Hepatocyte (in vitro differentiated cells): ENCODE measurements at regions not wholly inside any gene's neighbourhood (a gene's known extent, or its start where the extent isn't known, plus 50 kb on each side); places are given as distances from the start of the nearest gene placed in this dataset.

Experiments used
- DNase-seq: peaks from one replicate; pipeline ENCODE4 v3.0.0-alpha.2; 2016; ENCODE audit warnings: low spot score
- H2AFZ ChIP-seq: fragments of 200-600 bp; sonication (generic); 2 replicates; pipeline ENCODE4 v1.6.0; 2016; ENCODE audit warnings: antibody characterized with exemption, mild to moderate bottlenecking
- H3K27ac ChIP-seq: fragments of 200-600 bp; sonication (generic); 2 replicates; pipeline ENCODE4 v1.5.1; 2016; ENCODE audit warnings: mild to moderate bottlenecking
- H3K27me3 ChIP-seq: fragments of 200-600 bp; sonication (generic); 2 replicates; pipeline ENCODE4 v1.6.1; 2016
- H3K36me3 ChIP-seq: fragments of 200-600 bp; sonication (generic); replicated peaks from 2 replicates; pipeline ENCODE4 v1.5.1; 2016; ENCODE audit warnings: low read depth; ENCODE audit not compliant: insufficient read depth
- H3K4me1 ChIP-seq: fragments of 200-600 bp; sonication (generic); 2 replicates; pipeline ENCODE4 v1.5.1; 2016; ENCODE audit warnings: mild to moderate bottlenecking, moderate library complexity; ENCODE audit not compliant: insufficient read depth
- H3K4me2 ChIP-seq: fragments of 200-600 bp; sonication (generic); 2 replicates; pipeline ENCODE4 v1.6.0; 2016
- H3K4me3 ChIP-seq: fragments of 200-600 bp; sonication (generic); 2 replicates; pipeline ENCODE4 v1.5.1; 2016; ENCODE audit warnings: mild to moderate bottlenecking
- H3K79me2 ChIP-seq: fragments of 200-600 bp; sonication (generic); 2 replicates; pipeline ENCODE4 v1.6.0; 2017; ENCODE audit warnings: mild to moderate bottlenecking
- H3K9me2 ChIP-seq: fragments of 200-600 bp; sonication (generic); replicated peaks from 2 replicates; pipeline ENCODE4 v1.6.0; 2017; ENCODE audit warnings: mild to moderate bottlenecking; ENCODE audit not compliant: insufficient read depth
- H3K9me3 ChIP-seq: fragments of 200-600 bp; sonication (generic); 2 replicates; pipeline ENCODE4 v1.5.1; 2016; ENCODE audit warnings: low read depth, mild to moderate bottlenecking
- H4K20me1 ChIP-seq: fragments of 200-600 bp; sonication (generic); 2 replicates; pipeline ENCODE4 v1.6.0; 2016; ENCODE audit warnings: mild to moderate bottlenecking; ENCODE audit not compliant: insufficient read depth, poor library complexity, severe bottlenecking
- EZH2 ChIP-seq: fragments of 200-600 bp; sonication (generic); IDR thresholded peaks from 2 replicates; pipeline ENCODE4 v1.6.1; 2016; ENCODE audit warnings: antibody characterized with exemption, mild to moderate bottlenecking, borderline replicate concordance
- EZH2phosphoT487 ChIP-seq: fragments of 200-600 bp; sonication (generic); IDR thresholded peaks from one replicate; pipeline ENCODE4 v1.6.1; 2018; ENCODE audit warnings: antibody characterized with exemption, mild to moderate bottlenecking, low read depth, moderate library complexity; ENCODE audit not compliant: unreplicated experiment, severe bottlenecking
- WGBS: methylation state at CpG from one replicate; pipeline ENCODE4 v1.1.6; 2016; ENCODE audit warnings: low lambda C conversion rate; ENCODE audit errors: missing lambda C conversion rate; 5-methylcytosine and 5-hydroxymethylcytosine counted together
- TF ChIP-seq, protein P1 (sequence below): fragments of 200-600 bp; sonication (generic); IDR thresholded peaks from 2 replicates; pipeline ENCODE4 v1.5.1; 2016; ENCODE audit warnings: antibody characterized with exemption, mild to moderate bottlenecking; ENCODE audit not compliant: poor library complexity

GRCh38 chr7:159263430-159263829 lies 118.8 kb upstream of the VIPR2 start:
- H3K27me3 ChIP-seq, result no peaks in the 10 kb centered on the region
- H3K79me2 ChIP-seq, result no peaks in the 10 kb centered on the region
- no peaks in the 10 kb centered on the region for H3K9me3 ChIP-seq
- DNase-seq, result no peak
- no peak overlapping the region for H3K4me2 ChIP-seq
- TF ChIP-seq, protein P1, sequence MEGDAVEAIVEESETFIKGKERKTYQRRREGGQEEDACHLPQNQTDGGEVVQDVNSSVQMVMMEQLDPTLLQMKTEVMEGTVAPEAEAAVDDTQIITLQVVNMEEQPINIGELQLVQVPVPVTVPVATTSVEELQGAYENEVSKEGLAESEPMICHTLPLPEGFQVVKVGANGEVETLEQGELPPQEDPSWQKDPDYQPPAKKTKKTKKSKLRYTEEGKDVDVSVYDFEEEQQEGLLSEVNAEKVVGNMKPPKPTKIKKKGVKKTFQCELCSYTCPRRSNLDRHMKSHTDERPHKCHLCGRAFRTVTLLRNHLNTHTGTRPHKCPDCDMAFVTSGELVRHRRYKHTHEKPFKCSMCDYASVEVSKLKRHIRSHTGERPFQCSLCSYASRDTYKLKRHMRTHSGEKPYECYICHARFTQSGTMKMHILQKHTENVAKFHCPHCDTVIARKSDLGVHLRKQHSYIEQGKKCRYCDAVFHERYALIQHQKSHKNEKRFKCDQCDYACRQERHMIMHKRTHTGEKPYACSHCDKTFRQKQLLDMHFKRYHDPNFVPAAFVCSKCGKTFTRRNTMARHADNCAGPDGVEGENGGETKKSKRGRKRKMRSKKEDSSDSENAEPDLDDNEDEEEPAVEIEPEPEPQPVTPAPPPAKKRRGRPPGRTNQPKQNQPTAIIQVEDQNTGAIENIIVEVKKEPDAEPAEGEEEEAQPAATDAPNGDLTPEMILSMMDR, result no peak
- TF ChIP-seq EZH2 (no peak), EZH2phosphoT487 (no peak)
- H4K20me1 ChIP-seq, result no peaks in the 10 kb centered on the region
- H3K27ac ChIP-seq, result no peak overlapping the region
- no peaks in the 10 kb centered on the region for H3K4me1 ChIP-seq
- H3K36me3 ChIP-seq, result no peaks in the 10 kb centered on the region
- H3K9me2 ChIP-seq, result no peaks in the 10 kb centered on the region
- no peak overlapping the region for H3K4me3 ChIP-seq
- H2AFZ ChIP-seq, result no peak overlapping the region

DNA sequence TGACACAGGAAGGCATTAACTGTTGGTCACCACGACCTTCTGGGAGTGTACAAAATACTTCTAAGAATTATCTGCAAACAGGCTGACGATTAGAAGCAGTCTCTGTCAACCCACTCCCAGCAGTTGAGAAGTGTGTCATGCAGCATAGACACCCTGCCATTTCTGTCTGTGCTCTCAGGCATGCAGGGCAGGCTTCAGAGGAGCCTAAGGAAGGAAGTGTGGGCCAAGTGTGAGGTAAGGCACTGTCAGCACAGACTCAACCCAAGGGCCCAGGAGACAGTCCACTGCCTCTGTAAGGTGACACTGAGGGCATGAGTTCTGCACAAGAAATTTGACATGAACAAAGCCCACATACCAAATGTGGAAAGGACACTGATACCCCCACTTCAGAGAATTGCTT lies 109.0 kb upstream of the VIPR2 start:
- H3K36me3 ChIP-seq, result no peaks in the 10 kb centered on the region
- no peaks in the 10 kb centered on the region for H3K27me3 ChIP-seq
- no peaks in the 10 kb centered on the region for H3K4me1 ChIP-seq
- DNase-seq, result no peak
- no peak for TF ChIP-seq EZH2
- TF ChIP-seq, protein P1, result no peak
- TF ChIP-seq EZH2phosphoT487, result no peak
- no peak overlapping the region for H3K4me2 ChIP-seq
- 71% methylated on average over 2 of the region's 2 CpGs for WGBS
- no peak overlapping the region for H3K27ac ChIP-seq
- H4K20me1 ChIP-seq, result no peaks in the 10 kb centered on the region
- no peaks in the 10 kb centered on the region for H3K9me2 ChIP-seq
- no peak overlapping the region for H3K4me3 ChIP-seq
- no peaks in the 10 kb centered on the region for H3K79me2 ChIP-seq
- H2AFZ ChIP-seq, result no peak overlapping the region
- H3K9me3 ChIP-seq, result no peaks in the 10 kb centered on the region

DNA sequence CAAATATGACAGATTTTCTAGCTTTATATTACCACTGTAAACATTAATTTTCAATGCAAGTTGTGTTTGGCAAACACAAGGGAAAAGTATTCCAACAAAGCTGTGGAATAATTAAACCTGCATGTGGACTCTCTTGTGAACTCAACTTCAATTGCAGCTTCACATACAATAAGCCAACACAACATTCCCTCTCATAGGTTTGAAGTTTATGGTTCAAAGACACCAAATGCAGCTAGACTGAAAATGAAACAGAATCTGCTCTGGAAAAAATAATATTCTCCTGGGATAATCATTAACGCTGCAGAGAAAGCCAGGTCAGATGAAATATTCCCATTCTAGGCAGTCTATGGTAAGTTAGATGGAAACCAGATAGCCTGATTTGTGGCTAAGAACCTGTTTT lies 105.8 kb upstream of the VIPR2 start:
- WGBS, result 68% methylated on average over 1 of the region's 1 CpG
- Histone ChIP-seq H3K4me3 (no peak overlapping the region), H4K20me1 (no peaks in the 10 kb centered on the region), H3K79me2 (no peaks in the 10 kb centered on the region), H3K27ac (no peak overlapping the region), H3K27me3 (no peaks in the 10 kb centered on the region), H2AFZ (no peak overlapping the region), H3K9me2 (no peaks in the 10 kb centered on the region), H3K4me1 (no peaks in the 10 kb centered on the region), H3K36me3 (no peaks in the 10 kb centered on the region), H3K4me2 (no peak overlapping the region), H3K9me3 (no peaks in the 10 kb centered on the region)
- no peak for DNase-seq
- TF ChIP-seq, protein P1, result no peak
- TF ChIP-seq EZH2, result no peak
- TF ChIP-seq EZH2phosphoT487, result no peak

DNA sequence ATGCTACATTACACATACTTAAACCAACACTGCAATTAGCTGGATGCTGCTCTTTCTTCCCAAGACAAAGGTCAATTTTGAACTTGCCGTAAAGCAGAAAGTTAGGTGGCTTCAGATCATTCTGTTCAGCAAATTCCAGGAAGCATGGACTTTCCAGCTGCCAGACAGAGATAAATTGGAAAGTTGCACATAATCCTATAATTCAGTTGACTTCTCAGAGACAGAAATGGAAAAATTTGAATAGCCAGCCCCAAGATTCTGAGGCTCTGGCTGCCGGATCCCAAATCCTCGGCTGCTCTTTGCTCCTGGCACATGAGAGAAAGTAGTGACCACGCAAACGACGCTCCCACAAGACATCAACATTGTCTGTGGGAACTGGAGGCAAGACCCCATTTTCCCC lies 105.0 kb upstream of the VIPR2 start:
- Histone ChIP-seq H3K4me2 (no peak overlapping the region), H3K4me1 (no peaks in the 10 kb centered on the region), H3K27ac (no peak overlapping the region), H3K36me3 (no peaks in the 10 kb centered on the region), H3K9me2 (no peaks in the 10 kb centered on the region), H3K9me3 (no peaks in the 10 kb centered on the region), H3K4me3 (no peak overlapping the region), H3K27me3 (no peaks in the 10 kb centered on the region), H4K20me1 (no peaks in the 10 kb centered on the region), H3K79me2 (no peaks in the 10 kb centered on the region), H2AFZ (no peak overlapping the region)
- TF ChIP-seq EZH2phosphoT487 (no peak), EZH2 (no peak)
- TF ChIP-seq, protein P1, result no peak
- 73% methylated on average over 6 of the region's 6 CpGs for WGBS
- DNase-seq, result no peak
